WTC11 (cell line): ENCODE measurements at regions not wholly inside any gene's neighbourhood (a gene's known extent, or its start where the extent isn't known, plus 50 kb on each side); places are given as distances from the start of the nearest gene placed in this dataset.

Experiments
- ATF1 ChIP-seq: sonication (generic); formaldehyde crosslinking; IDR thresholded peaks from 2 replicates; pipeline ENCODE4 v1.8.1; 2023; ENCODE audit warnings: mild to moderate bottlenecking, moderate library complexity, missing genetic modification reagents
- MAX ChIP-seq: sonication (generic); formaldehyde crosslinking; IDR thresholded peaks from 2 replicates; pipeline ENCODE4 v1.8.0; 2022; ENCODE audit warnings: mild to moderate bottlenecking, missing genetic modification reagents
- TEAD4 ChIP-seq: sonication (generic); formaldehyde crosslinking; IDR thresholded peaks from 2 replicates; pipeline ENCODE4 v1.8.0; 2022; ENCODE audit warnings: mild to moderate bottlenecking, missing genetic modification reagents
- TF ChIP-seq, protein P1 (sequence below): sonication (generic); formaldehyde crosslinking; IDR thresholded peaks from 2 replicates; pipeline ENCODE4 v1.8.1; 2023; ENCODE audit warnings: mild to moderate bottlenecking, missing genetic modification reagents, moderate library complexity
- TF ChIP-seq, protein P2 (sequence below): fragments of 200-600 bp; IDR thresholded peaks from 2 replicates; pipeline ENCODE4 v1.8.0; 2022; ENCODE audit warnings: antibody characterized with exemption

GRCh38 chr3:159741281-159741680 is 247.4 kb upstream of the IL12A start:
- TF ChIP-seq TEAD4 (CRISPR knock-in tag) = no peak
- TF ChIP-seq, protein P1, sequence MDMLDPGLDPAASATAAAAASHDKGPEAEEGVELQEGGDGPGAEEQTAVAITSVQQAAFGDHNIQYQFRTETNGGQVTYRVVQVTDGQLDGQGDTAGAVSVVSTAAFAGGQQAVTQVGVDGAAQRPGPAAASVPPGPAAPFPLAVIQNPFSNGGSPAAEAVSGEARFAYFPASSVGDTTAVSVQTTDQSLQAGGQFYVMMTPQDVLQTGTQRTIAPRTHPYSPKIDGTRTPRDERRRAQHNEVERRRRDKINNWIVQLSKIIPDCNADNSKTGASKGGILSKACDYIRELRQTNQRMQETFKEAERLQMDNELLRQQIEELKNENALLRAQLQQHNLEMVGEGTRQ (CRISPR knock-in tag) = no peak
- TF ChIP-seq, protein P2, sequence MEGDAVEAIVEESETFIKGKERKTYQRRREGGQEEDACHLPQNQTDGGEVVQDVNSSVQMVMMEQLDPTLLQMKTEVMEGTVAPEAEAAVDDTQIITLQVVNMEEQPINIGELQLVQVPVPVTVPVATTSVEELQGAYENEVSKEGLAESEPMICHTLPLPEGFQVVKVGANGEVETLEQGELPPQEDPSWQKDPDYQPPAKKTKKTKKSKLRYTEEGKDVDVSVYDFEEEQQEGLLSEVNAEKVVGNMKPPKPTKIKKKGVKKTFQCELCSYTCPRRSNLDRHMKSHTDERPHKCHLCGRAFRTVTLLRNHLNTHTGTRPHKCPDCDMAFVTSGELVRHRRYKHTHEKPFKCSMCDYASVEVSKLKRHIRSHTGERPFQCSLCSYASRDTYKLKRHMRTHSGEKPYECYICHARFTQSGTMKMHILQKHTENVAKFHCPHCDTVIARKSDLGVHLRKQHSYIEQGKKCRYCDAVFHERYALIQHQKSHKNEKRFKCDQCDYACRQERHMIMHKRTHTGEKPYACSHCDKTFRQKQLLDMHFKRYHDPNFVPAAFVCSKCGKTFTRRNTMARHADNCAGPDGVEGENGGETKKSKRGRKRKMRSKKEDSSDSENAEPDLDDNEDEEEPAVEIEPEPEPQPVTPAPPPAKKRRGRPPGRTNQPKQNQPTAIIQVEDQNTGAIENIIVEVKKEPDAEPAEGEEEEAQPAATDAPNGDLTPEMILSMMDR = no peak
- TF ChIP-seq ATF1 (CRISPR knock-in tag) = no peak
- no peak for TF ChIP-seq MAX (CRISPR knock-in tag)
